ENCODE measurements at regions not wholly inside any gene's neighbourhood (a gene's known extent, or its start where the extent isn't known, plus 50 kb on each side); places are given as distances from the start of the nearest gene placed in this dataset.

DNA sequence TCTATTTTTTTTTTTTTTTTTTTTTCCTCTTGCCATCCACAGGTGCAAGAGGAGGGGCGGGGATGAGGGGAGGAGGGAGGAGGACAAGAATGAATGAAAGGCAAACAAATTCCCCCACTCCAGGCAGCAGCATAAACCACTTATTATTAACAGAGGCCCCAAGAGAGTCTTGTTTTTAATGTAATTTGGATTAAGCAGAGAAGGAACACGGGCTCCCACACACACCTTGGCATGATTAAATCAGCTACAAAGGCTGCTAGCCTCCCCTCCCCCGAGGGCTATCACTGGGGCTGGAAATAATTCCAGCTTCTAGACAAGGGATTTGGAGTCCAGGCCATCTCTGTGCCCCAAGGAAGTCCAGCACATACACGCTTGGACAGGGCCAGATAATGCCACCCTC lies 93.4 kb upstream of the DRD2 start:
- no peak for DNase-seq (ENCODE audit: low read depth in 2 of 2)
- no peaks in the 10 kb centered on the region for H3K9me3 ChIP-seq (ENCODE audit: control insufficient read depth, insufficient read depth, low read depth, low read length)
- no peaks in the 10 kb centered on the region for H3K36me3 ChIP-seq (ENCODE audit: control insufficient read depth, insufficient read depth, low read length)
- H3K27ac ChIP-seq (ENCODE audit: insufficient read depth, low read length), result no peak overlapping the region
- no peak overlapping the region for H3K9ac ChIP-seq (ENCODE audit: insufficient read depth, low read length)
- H4K20me1 ChIP-seq (ENCODE audit: control insufficient read depth, extremely low read depth, insufficient read depth, low read length), result no peaks in the 10 kb centered on the region
- H3K4me3 ChIP-seq (replicated peaks in 1 of 4; ENCODE audit: control extremely low read depth in 1 of 4, insufficient read depth in 1 of 4, low read depth in 3 of 4, low read length in 4 of 4), result no peak overlapping the region
- H3K4me2 ChIP-seq (ENCODE audit: extremely low read depth, insufficient read depth, low read length), result no peak overlapping the region
- peaks cover 5% of the 10 kb centered on the region for H3K27me3 ChIP-seq (ENCODE audit: control insufficient read depth, insufficient read depth, low read length)
- no peak for TF ChIP-seq EZH2 (IDR thresholded peaks at IDR 0.05; ENCODE audit: low read length, missing control alignments)
- TF ChIP-seq, protein P1, sequence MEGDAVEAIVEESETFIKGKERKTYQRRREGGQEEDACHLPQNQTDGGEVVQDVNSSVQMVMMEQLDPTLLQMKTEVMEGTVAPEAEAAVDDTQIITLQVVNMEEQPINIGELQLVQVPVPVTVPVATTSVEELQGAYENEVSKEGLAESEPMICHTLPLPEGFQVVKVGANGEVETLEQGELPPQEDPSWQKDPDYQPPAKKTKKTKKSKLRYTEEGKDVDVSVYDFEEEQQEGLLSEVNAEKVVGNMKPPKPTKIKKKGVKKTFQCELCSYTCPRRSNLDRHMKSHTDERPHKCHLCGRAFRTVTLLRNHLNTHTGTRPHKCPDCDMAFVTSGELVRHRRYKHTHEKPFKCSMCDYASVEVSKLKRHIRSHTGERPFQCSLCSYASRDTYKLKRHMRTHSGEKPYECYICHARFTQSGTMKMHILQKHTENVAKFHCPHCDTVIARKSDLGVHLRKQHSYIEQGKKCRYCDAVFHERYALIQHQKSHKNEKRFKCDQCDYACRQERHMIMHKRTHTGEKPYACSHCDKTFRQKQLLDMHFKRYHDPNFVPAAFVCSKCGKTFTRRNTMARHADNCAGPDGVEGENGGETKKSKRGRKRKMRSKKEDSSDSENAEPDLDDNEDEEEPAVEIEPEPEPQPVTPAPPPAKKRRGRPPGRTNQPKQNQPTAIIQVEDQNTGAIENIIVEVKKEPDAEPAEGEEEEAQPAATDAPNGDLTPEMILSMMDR (conservative IDR thresholded peaks at IDR 0.05 in 1 of 2, IDR thresholded peaks at IDR 0.05 in 1 of 2; ENCODE audit: low read depth in 1 of 2, low read length in 2 of 2), result no peak
- H3K79me2 ChIP-seq (ENCODE audit: control insufficient read depth, insufficient read depth, low read length), result no peaks in the 10 kb centered on the region
- no peaks in the 10 kb centered on the region for H3K4me1 ChIP-seq (ENCODE audit: control insufficient read depth, extremely low read depth, insufficient read depth, low read length)
- no peak overlapping the region for H2AFZ ChIP-seq (ENCODE audit: low read length)

DNA sequence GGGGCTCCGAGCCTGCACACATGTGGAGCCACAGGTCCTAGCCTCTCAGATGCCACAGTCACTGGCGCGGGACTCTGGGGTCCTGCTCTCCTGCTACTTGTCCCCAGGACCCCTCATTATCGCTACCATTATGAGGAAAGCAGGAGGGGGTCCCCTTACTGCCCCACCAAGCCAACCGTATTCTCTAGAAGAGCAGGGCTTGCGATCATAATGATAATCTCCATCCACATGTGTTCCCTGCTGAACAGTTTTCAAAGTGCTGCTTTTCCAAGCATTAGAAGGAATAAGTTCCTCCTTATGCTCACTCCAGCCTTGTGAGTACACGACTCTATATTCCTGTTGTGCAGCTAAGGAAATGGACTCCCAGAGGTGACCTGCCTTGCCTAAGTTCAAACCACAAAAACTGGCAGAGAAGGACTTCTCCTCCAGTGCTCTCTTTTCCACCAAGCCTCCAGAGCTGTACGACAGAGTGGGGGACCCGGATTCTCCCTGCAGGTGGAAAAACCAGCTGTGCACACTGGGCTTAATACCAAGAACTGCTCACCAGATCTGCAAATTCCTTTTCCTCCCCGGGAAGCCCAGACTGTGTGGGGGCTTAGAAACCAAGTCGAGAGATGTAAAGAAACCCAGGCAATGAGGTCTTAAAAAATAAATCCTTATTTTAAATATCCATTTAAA lies 92.8 kb upstream of the DRD2 start:
- TF ChIP-seq EZH2 (IDR thresholded peaks at IDR 0.05; ENCODE audit: low read length, missing control alignments), result no peak
- TF ChIP-seq, protein P1 (conservative IDR thresholded peaks at IDR 0.05 in 1 of 2, IDR thresholded peaks at IDR 0.05 in 1 of 2; ENCODE audit: low read depth in 1 of 2, low read length in 2 of 2), result no peak
- Histone ChIP-seq H3K4me3 (replicated peaks in 1 of 4; ENCODE audit: control extremely low read depth in 1 of 4, insufficient read depth in 1 of 4, low read depth in 3 of 4, low read length in 4 of 4) (no peak overlapping the region), H3K9ac (ENCODE audit: insufficient read depth, low read length) (no peak overlapping the region), H3K36me3 (ENCODE audit: control insufficient read depth, insufficient read depth, low read length) (no peaks in the 10 kb centered on the region), H3K27me3 (ENCODE audit: control insufficient read depth, insufficient read depth, low read length) (peaks cover 5% of the 10 kb centered on the region), H3K27ac (ENCODE audit: insufficient read depth, low read length) (no peak overlapping the region), H3K79me2 (ENCODE audit: control insufficient read depth, insufficient read depth, low read length) (no peaks in the 10 kb centered on the region), H3K4me2 (ENCODE audit: extremely low read depth, insufficient read depth, low read length) (no peak overlapping the region), H3K4me1 (ENCODE audit: control insufficient read depth, extremely low read depth, insufficient read depth, low read length) (no peaks in the 10 kb centered on the region), H2AFZ (ENCODE audit: low read length) (no peak overlapping the region), H4K20me1 (ENCODE audit: control insufficient read depth, extremely low read depth, insufficient read depth, low read length) (no peaks in the 10 kb centered on the region), H3K9me3 (ENCODE audit: control insufficient read depth, insufficient read depth, low read depth, low read length) (no peaks in the 10 kb centered on the region)
- DNase-seq (ENCODE audit: low read depth in 2 of 2), result no peak

DNA sequence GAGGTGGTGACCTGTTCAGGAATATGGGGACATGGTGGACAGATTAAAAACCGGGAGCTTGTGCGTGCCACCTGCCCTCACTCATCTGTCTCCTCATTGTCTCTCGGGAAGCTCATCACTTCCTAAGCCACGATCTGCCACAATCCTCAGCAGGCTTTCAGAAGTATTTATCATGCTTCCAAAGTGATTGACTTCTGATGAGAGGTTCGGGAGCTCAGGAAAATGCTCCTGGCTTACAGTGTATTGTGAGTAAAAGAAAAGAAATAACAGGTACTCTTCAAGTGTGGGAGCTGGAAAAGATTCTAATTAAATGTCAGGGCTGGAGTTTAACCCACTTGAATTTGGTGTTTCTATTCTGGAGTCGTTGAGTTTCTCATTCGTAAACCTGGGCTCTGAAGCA lies 91.9 kb upstream of the DRD2 start:
- Histone ChIP-seq H3K9ac (ENCODE audit: insufficient read depth, low read length) (no peak overlapping the region), H3K9me3 (ENCODE audit: control insufficient read depth, insufficient read depth, low read depth, low read length) (no peaks in the 10 kb centered on the region), H3K4me1 (ENCODE audit: control insufficient read depth, extremely low read depth, insufficient read depth, low read length) (no peaks in the 10 kb centered on the region), H3K27ac (ENCODE audit: insufficient read depth, low read length) (no peak overlapping the region), H4K20me1 (ENCODE audit: control insufficient read depth, extremely low read depth, insufficient read depth, low read length) (no peaks in the 10 kb centered on the region), H3K4me3 (replicated peaks in 1 of 4; ENCODE audit: control extremely low read depth in 1 of 4, insufficient read depth in 1 of 4, low read depth in 3 of 4, low read length in 4 of 4) (no peak overlapping the region), H3K4me2 (ENCODE audit: extremely low read depth, insufficient read depth, low read length) (no peak overlapping the region), H3K27me3 (ENCODE audit: control insufficient read depth, insufficient read depth, low read length) (peaks cover 5% of the 10 kb centered on the region), H3K36me3 (ENCODE audit: control insufficient read depth, insufficient read depth, low read length) (no peaks in the 10 kb centered on the region), H2AFZ (ENCODE audit: low read length) (no peak overlapping the region), H3K79me2 (ENCODE audit: control insufficient read depth, insufficient read depth, low read length) (no peaks in the 10 kb centered on the region)
- DNase-seq (ENCODE audit: low read depth in 2 of 2), result no peak
- no peak for TF ChIP-seq EZH2 (IDR thresholded peaks at IDR 0.05; ENCODE audit: low read length, missing control alignments)
- TF ChIP-seq, protein P1 (conservative IDR thresholded peaks at IDR 0.05 in 1 of 2, IDR thresholded peaks at IDR 0.05 in 1 of 2; ENCODE audit: low read depth in 1 of 2, low read length in 2 of 2), result no peak

All from fibroblast of lung (primary cell).